H1 (cell line): ENCODE measurements at regions not wholly inside any gene's neighbourhood (a gene's known extent, or its start where the extent isn't known, plus 50 kb on each side); places are given as distances from the start of the nearest gene placed in this dataset.

Experiments used
- CHD1 ChIP-seq: IDR thresholded peaks from 2 replicates; pipeline ENCODE4 v1.6.1; 2012; ENCODE audit warnings: low read depth, low read length, improper control_type of control experiment
- EP300 ChIP-seq, 2 experiments: IDR thresholded peaks; 1 replicate in 1 of 2; 2 replicates in 1 of 2; pipeline ENCODE4 v1.6.1; 2011 to 2012; ENCODE audit warnings: low read depth in 2 of 2, low read length in 2 of 2, mild to moderate bottlenecking in 2 of 2, borderline replicate concordance in 1 of 2, inconsistent platforms in 1 of 2, moderate library complexity in 1 of 2
- GABPA ChIP-seq: IDR thresholded peaks from 2 replicates; pipeline ENCODE4 v1.6.1; 2011; ENCODE audit warnings: mild to moderate bottlenecking, low read length, moderate library complexity, borderline replicate concordance; ENCODE audit not compliant: insufficient read depth
- JUN ChIP-seq: IDR thresholded peaks from 2 replicates; pipeline ENCODE4 v1.6.1; 2011; ENCODE audit warnings: low read depth, mild to moderate bottlenecking, improper control_type of control experiment, low read length
- RFX5 ChIP-seq: IDR thresholded peaks from 2 replicates; pipeline ENCODE4 v1.6.1; 2011; ENCODE audit warnings: low read depth, low read length, improper control_type of control experiment, borderline replicate concordance
- RXRA ChIP-seq: IDR thresholded peaks from 2 replicates; pipeline ENCODE4 v1.6.1; 2011; ENCODE audit warnings: low read depth, mild to moderate bottlenecking, low read length, moderate library complexity; ENCODE audit not compliant: insufficient read depth
- SIN3A ChIP-seq, 2 experiments: IDR thresholded peaks in 1 of 2; conservative IDR thresholded peaks in 1 of 2; 2 replicates each; pipeline ENCODE4 v1.6.1; 2011 to 2012; ENCODE audit warnings: low read length in 2 of 2, improper control_type of control experiment in 1 of 2, low read depth in 1 of 2, mild to moderate bottlenecking in 1 of 2
- YY1 ChIP-seq: IDR thresholded peaks from 2 replicates; pipeline ENCODE4 v1.6.1; 2011; ENCODE audit warnings: low read depth, mild to moderate bottlenecking, low read length
- TF ChIP-seq, protein P1 (sequence below): fragments of 300-600 bp; sonication (generic); IDR thresholded peaks from 2 replicates; pipeline ENCODE4 v1.7.1; 2012; ENCODE audit warnings: low read length, moderate library complexity, mild to moderate bottlenecking, inconsistent platforms; ENCODE audit not compliant: insufficient replicate concordance

DNA sequence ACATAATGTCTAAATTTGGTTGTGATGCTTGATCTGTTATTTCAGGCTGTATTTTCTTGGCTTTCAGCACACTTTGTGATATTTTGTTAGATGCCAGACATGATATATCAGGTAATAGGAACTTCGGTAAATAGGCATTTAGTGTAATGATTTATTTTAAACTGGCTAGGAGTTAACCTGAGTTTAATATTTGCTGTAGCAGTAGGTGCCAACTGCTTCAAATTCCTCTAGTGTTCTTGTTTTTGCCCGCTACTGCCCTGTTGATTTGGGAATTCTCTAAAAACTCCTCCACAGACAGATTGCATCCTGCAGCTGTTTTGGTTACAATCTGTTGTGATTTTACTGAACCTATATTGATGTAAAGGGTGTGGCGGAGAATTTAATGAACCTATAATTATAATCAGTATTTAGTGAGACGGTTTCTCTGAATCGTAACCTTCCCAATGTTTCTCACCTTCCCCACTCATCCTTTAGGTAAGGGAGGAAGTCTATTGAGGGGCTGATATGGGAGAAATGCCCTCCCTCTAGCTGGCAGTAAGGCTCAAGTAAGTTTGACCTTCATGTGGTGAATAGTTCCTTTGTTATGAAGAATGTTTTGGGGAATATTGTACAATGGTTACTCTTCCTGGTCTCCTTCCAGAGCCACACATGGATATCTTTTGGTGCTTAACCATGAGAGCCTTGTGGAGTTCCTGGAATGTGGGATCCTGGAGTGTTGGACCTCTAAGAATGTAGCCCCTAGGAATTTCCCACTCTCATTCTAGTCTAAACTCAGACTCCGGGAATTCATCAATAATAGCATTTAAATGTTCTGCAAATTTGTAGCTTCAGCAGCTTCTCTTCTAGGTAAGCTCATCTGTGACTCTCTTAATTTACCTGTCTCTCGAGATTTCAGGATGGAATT, 634.1 kb downstream of the FSCB start (continued):
- TF ChIP-seq, protein P1, sequence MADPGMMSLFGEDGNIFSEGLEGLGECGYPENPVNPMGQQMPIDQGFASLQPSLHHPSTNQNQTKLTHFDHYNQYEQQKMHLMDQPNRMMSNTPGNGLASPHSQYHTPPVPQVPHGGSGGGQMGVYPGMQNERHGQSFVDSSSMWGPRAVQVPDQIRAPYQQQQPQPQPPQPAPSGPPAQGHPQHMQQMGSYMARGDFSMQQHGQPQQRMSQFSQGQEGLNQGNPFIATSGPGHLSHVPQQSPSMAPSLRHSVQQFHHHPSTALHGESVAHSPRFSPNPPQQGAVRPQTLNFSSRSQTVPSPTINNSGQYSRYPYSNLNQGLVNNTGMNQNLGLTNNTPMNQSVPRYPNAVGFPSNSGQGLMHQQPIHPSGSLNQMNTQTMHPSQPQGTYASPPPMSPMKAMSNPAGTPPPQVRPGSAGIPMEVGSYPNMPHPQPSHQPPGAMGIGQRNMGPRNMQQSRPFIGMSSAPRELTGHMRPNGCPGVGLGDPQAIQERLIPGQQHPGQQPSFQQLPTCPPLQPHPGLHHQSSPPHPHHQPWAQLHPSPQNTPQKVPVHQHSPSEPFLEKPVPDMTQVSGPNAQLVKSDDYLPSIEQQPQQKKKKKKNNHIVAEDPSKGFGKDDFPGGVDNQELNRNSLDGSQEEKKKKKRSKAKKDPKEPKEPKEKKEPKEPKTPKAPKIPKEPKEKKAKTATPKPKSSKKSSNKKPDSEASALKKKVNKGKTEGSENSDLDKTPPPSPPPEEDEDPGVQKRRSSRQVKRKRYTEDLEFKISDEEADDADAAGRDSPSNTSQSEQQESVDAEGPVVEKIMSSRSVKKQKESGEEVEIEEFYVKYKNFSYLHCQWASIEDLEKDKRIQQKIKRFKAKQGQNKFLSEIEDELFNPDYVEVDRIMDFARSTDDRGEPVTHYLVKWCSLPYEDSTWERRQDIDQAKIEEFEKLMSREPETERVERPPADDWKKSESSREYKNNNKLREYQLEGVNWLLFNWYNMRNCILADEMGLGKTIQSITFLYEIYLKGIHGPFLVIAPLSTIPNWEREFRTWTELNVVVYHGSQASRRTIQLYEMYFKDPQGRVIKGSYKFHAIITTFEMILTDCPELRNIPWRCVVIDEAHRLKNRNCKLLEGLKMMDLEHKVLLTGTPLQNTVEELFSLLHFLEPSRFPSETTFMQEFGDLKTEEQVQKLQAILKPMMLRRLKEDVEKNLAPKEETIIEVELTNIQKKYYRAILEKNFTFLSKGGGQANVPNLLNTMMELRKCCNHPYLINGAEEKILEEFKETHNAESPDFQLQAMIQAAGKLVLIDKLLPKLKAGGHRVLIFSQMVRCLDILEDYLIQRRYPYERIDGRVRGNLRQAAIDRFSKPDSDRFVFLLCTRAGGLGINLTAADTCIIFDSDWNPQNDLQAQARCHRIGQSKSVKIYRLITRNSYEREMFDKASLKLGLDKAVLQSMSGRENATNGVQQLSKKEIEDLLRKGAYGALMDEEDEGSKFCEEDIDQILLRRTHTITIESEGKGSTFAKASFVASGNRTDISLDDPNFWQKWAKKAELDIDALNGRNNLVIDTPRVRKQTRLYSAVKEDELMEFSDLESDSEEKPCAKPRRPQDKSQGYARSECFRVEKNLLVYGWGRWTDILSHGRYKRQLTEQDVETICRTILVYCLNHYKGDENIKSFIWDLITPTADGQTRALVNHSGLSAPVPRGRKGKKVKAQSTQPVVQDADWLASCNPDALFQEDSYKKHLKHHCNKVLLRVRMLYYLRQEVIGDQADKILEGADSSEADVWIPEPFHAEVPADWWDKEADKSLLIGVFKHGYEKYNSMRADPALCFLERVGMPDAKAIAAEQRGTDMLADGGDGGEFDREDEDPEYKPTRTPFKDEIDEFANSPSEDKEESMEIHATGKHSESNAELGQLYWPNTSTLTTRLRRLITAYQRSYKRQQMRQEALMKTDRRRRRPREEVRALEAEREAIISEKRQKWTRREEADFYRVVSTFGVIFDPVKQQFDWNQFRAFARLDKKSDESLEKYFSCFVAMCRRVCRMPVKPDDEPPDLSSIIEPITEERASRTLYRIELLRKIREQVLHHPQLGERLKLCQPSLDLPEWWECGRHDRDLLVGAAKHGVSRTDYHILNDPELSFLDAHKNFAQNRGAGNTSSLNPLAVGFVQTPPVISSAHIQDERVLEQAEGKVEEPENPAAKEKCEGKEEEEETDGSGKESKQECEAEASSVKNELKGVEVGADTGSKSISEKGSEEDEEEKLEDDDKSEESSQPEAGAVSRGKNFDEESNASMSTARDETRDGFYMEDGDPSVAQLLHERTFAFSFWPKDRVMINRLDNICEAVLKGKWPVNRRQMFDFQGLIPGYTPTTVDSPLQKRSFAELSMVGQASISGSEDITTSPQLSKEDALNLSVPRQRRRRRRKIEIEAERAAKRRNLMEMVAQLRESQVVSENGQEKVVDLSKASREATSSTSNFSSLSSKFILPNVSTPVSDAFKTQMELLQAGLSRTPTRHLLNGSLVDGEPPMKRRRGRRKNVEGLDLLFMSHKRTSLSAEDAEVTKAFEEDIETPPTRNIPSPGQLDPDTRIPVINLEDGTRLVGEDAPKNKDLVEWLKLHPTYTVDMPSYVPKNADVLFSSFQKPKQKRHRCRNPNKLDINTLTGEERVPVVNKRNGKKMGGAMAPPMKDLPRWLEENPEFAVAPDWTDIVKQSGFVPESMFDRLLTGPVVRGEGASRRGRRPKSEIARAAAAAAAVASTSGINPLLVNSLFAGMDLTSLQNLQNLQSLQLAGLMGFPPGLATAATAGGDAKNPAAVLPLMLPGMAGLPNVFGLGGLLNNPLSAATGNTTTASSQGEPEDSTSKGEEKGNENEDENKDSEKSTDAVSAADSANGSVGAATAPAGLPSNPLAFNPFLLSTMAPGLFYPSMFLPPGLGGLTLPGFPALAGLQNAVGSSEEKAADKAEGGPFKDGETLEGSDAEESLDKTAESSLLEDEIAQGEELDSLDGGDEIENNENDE = no peak
- no peak for TF ChIP-seq GABPA
- no peak for TF ChIP-seq SIN3A (conservative IDR thresholded peaks at IDR 0.05 in 1 of 2, IDR thresholded peaks at IDR 0.05 in 1 of 2; ENCODE audit: low read depth in 1 of 2, low read length in 2 of 2)
- 0 out of 3 replicates have a peak, but pooled peaks of 1 of the 2 experiments have one; percentile 44 for TF ChIP-seq EP300 (IDR thresholded peaks at IDR 0.05; ENCODE audit: borderline replicate concordance in 1 of 2, low read depth in 2 of 2, low read length in 2 of 2)
- no peak for TF ChIP-seq CHD1
- no peak for TF ChIP-seq JUN
- no peak for TF ChIP-seq YY1
- TF ChIP-seq RXRA = no peak
- no peak for TF ChIP-seq RFX5
